HG02571 (cell line): ENCODE measurements at regions not wholly inside any gene's neighbourhood (a gene's known extent, or its start where the extent isn't known, plus 50 kb on each side); places are given as distances from the start of the nearest gene placed in this dataset.
"Not testable (repeated sequence)": the region's sequence is repeated elsewhere in the genome, so short reads cannot be mapped to it uniquely, and the experiment has no call there.

Source experiments
- ATAC-seq: cut with Tn5 transposase; IDR thresholded peaks from one replicate; pipeline ENCODE4 v1.9.1; 2021; ENCODE audit warnings: mild to moderate bottlenecking, moderate library complexity; ENCODE audit not compliant: unreplicated experiment

DNA sequence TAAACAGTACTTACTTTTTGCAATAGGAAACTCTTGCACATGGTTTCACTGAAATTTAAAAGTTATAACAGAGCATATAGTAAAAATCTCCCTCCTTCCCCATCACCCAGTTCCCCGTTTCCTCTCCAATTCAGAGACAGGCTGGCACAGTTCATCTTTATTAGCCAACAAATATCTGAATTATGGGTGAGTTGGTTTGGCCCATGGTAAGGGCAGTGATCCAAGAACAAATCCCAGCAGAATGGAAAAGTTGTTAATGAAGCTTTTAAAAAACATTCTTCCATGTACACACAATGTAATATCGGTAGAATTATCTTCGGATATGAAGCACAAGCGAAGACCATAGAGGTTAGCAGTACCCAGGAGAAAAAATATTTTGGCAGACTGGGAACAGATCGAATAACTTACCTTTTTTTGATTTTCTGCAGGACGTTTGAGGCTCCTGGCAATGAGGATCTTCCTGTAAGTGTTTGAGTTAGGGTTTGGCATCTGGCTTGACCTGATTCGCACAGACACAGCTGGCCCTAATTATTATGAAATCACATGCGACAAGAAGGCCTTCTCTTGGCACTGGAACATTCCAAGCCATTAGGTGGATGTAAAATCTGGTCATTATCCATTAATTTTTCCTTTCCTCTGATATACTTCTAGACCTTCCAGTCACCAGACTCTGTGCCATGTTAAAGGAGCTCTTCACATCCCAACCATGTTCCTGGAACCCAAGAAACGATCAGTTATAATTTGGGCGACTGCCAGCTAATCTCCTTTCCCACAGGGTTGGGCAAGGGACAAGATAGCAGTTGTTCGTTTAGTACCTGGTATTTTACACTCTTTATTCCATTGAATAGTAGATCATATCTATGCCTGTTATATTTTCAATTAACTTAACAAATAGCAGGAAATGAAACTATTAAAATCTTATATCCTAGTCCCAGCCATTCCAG lies 139.4 kb upstream of the TSC22D1 start:
- no peak for ATAC-seq

DNA sequence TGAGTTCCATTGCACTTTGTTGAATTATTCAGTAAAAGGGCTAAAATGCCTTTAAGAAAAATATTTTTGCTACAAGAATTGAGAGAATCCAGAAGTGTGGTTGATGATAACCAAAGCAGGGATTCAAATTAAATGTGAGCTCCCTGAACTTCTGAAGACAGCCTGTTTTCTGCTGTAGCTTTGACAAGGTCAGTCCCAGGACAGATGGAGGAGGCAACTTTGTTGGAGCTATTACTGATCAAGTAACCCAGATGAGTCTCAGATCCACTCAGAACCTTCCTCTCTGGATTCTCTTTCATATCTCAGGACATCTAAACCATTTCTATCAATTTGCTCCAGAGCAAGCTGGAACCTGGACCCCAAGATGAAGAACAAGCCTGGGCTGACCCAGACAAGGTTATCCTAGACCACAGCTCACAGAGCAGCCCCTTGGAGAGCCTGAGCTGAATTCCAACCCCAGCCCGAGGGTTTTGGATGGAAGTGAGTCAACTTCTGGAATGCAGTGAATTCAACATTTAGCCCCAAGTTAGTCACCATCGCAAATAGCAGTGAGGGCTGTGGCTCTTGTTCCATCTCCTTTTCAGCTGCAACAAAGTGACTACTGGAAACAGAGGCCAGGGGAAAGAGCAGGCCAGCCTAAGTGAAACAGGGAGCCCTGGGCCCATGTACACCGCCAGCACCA lies 137.8 kb upstream of the TSC22D1 start:
- ATAC-seq: no peak

DNA sequence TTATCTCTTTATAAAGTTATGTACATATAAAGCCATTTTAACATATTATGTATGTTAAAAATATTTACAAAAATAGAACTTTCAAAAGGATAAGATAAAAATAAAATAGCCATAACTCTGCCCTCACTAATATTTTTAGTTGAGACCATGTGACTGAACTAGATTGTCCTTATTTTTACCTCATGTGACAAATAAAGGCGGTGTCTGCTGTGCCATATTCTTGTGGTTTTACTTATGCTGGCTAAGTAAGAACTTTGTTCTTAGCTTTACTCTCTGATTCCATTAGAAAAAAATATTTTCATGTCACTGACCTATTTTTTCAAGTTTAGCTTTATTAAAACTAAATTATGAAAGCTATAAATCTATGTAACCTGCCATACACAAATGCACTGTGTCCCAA lies 135.6 kb upstream of the TSC22D1 start:
- ATAC-seq: no peak

DNA sequence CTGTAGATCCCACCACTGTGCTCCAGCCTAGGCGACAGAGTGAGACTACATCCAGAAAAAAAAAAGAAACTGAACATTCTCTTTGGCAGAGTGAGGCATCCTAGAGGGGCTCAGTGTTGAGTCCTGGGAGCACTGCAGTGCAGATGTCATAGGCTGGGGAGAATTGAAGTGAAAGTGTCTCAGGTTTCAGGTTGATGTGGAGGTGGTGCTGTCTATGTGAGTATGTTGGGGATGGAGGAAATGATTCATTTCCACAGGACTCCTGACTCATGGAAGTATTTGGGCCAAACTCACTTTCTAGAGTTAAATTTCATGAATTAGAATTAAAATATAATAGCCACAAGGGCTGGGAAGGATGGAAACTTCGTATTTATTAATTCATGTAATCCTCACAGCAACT lies 134.4 kb upstream of the TSC22D1 start:
- no peak for ATAC-seq

DNA sequence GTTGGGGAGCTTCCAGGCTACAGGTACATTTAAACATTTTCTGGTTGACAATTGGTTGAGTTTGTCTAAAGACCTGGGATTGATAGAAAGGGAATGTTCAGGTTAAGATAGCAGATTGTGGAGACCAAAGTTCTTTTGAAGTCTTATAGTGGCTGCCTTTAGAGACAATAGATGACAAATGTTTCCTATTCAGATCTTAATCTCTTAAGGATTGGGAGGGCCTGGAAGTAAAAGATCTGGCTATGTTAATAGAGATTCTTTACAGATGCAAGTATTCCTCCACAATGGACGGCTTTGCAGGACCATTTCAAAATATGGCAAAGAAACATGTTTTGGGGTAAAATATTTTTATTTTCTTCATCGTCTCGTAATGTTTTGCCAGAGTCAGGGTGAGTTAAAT lies 128.7 kb upstream of the TSC22D1 start:
- not testable (repeated sequence) for ATAC-seq

DNA sequence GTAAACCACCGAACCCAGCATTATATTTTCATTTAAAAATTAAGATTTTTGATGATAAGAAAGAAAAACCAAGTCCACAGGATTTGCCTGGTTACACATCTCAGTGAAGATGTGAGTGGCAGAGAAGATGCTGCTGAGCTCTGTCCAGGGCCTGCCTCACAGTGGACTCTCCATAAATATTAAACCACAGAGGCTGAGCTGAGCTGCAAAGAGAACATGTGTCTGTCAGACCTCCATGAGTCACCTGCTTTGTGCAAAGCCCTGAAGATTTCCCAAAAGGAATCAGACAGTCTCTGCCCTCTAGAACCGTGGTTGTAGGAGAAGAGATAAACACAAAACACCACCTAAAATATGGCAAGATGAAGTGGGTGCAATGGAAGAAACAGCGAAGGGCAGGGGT lies 127.2 kb upstream of the TSC22D1 start:
- no peak for ATAC-seq

DNA sequence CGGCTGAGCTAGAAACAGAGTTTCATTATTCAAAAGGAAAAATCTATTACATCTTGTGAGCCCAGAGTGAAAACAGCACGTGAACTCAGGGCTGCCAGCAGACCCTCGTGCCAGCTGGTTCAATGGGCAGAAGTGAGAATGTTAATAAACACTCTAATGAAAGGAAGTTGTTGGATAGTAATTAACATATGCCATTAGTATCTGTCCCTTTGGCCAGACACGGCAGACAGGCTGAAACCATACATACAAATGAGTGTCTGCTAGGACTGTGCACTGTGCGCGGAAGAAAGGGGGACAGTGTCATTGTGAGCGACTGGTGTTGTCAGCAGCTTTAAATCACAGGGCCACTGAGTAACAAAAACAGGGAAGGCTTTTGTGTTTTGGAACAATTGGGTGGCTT lies 121.9 kb upstream of the TSC22D1 start:
- no peak for ATAC-seq

DNA sequence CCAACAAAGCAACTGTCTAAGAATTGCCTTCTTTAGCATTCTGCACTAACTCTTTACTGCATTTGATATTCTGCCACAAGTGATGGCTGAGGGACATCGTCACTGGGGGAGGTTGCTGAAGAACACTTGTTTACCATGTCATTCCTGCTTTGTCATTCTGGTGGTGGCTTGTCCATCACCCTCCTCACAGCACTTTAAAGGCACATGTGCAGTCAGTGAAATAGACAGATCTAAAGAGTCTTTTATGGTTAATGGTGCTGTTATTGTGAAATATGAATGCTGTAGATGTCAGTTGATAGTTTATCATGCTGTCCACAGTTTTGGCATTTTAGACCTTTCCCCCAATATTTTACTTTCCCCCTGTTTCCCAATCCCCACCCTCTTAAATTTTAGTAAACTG lies 120.9 kb upstream of the TSC22D1 start:
- ATAC-seq: no peak

DNA sequence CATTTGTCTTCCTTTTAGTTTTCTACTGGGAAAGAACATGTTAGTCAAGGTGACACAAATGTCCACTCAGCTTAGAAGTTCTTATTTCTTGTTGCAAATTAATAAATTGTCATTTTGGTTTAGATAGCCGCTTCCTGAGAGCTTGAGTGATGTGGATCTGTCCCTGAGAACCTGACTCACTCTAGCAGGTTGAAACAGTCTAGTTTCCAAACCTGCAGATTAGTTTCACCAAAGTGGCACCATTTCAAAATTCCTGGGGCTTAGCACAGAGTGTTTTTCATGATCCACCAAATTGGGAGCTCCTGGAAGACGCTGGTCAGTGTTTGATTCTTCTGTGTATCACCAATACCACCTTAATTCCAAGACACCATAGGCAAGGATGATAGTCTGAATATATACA lies 119.4 kb upstream of the TSC22D1 start:
- no peak for ATAC-seq

DNA sequence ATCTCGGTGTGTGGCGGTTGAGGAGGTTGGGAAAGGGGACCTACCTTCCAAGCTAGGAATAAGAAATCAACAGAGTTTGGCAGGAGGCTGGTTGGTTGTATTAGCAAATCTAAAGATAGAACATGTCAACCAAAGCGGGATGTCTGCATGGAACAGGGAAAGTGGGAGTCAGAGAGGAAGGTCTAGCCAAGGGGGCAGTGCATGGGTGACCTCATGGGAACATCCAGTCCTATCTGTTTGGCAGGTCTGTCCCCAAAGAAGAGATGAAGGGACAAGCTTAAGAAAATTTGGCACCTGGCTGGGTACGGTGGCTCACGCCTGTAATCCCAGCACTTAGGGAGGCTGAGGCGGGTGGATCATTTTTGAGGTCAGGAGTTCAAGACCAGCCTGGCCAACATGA lies 118.7 kb upstream of the TSC22D1 start:
- no peak for ATAC-seq

DNA sequence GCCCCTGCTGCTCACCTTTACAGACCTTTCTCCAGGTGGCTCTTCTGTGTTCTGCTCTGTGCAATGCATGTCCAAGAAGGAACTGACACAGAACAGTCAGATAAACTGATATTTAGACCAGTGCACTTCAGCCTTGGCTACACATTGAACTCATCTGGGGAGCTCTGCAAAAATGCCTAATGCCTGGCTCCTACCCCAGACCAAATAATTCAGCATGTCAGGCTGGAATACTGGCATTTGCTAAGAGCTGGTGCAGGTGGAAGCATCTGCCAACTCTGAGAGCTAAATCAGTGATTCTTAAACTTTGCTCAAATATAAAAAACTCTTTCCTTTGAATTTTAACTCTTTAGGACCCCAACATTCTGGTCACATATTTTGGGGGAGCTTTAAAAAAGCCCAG lies 118.2 kb upstream of the TSC22D1 start:
- no peak for ATAC-seq

DNA sequence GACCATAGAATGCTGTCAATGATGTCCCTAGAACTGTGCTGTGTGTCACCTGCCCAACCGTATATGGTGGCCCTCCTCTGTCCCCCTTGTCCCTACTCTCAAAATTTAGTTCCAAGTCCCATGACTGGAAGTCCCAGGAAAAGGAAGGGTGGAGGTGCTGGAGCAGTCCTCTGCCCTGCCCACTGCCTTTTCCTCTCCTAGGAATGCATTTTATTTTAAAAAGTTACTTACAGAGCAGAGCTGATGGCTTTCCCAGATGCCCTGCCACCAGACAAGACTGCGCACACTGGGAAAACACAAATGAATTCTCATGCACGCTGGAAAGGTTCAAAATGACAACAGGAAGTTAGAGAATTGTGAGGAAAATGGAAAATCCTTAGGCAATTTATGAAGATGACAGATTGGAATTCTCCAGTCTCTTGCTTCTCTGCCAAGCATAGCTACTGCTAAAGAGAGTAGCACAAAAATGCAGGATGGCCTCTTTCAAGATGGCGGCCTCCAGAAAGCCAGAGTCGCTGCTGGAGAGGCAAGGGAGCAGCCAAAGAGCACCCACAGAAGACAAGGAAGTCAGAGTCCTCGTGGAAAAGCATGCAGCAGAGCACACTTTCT lies 117.1 kb upstream of the TSC22D1 start:
- ATAC-seq: no peak

DNA sequence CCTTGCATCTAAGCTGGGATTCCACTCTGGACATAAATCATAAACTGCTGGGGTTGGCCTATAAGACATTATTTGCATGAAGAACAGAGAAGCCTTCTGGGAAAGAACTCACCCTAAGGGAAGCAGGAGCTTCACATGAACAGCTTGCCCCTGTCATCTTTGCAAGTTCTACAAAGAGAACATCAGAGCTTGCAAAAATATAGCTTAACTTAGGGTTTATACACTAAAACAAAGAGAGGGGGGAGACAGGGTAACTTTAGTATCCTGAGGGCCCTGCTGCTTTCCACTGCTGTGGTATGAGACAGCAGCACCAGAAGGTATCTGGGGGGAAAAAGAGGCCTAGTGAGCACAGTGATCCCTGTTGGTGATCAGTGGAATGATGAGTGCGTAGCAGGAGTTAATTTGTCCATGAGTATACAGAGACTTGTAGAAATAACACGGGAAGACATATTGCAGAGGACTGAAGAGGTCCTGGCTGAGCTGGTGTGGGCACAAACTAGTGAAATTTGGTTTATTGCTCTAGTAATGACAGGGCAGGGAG lies 116.1 kb upstream of the TSC22D1 start:
- no peak for ATAC-seq

DNA sequence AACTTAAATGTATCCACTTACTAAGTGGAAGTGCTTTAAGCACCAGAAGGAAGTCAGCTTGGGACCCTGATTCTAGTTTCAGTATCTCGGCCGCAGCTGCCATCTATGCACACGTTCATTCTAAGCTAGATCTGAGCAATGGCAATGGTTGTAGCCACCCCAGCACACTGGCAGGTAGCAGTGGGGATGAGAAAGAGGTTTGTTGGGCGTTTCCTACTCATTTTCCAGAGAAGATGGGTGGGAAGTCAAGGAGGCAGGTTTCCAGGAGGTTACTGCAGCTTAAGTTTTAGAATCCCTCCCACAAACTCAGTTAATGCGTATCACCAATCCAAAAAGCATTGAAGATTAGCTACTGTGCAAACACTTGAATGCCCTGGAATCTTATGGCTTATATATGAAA lies 114.2 kb upstream of the TSC22D1 start:
- ATAC-seq: no peak

DNA sequence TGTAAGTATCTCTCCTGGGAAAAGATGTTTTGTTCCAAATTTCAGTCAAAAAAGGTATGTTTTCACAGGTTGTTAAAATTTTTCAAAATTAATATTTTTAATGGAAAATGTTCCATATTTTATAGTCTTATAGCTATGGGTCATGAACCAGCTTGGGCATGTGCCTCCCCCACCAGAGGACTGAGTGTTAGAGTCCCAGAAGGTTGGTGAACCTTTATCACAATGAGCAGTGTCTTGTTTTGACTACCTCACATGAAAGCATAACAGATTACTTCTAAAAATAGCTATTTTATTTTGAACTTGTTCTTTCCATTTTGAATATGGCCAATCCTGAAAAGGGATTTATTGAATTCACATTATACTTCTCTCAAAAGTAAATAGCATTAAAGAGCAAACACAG lies 112.5 kb upstream of the TSC22D1 start:
- ATAC-seq: no peak

DNA sequence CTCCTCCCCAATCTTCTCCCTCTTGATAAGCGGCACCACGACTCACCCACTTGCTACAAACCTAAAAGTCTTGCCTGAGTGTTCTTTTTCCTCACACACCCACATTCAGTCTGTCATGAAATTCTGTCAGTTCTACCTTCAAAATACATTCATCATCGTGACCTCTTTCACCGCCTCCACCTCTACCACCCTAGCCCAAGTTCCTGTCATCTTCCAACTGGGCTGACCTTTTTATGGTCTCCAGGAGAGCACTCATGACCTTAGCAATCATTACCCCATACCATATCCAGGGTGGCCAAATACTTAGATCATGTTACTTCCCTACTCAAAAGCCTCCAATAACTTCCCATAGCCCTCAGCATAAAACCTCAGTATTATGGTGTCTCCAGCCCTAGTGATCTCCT lies 110.4 kb upstream of the TSC22D1 start:
- ATAC-seq: no peak

DNA sequence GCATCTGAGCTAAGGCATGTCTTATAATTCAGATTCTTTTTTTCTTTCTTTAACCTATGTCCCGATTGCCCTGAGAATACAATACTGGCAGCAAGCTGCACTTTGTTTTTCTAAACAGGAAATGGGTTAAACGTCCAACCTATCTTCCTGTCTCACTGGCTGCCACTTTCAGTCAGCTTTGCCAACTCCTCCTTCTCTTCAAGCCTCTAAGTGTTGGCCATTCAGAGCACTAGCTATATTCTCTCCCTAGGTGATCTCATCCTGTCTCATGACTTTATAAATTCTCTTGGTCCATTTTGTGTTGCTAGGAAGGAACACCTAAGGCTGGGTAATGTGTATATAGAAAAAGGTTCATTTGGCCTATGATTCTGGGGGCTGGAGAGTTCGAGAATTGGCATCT lies 109.5 kb upstream of the TSC22D1 start:
- ATAC-seq: no peak

DNA sequence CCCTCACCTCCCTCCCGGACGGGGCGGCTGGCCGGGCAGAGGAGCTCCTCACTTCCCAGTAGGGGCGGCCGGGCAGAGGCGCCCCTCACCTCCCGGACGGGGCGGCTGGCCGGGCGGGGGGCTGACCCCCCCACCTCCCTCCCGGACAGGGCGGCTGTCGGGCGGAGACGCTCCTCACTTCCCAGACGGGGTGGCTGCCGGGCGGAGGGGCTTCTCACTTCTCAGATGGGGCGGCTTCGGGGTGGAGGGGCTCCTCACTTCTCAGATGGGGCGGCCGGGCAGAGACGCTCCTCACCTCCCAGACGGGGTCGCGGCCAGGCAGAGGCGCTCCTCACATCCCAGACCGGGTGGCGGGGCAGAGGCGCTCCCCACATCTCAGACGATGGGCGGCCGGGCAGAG lies 106.3 kb upstream of the TSC22D1 start:
- ATAC-seq: not testable (repeated sequence)

DNA sequence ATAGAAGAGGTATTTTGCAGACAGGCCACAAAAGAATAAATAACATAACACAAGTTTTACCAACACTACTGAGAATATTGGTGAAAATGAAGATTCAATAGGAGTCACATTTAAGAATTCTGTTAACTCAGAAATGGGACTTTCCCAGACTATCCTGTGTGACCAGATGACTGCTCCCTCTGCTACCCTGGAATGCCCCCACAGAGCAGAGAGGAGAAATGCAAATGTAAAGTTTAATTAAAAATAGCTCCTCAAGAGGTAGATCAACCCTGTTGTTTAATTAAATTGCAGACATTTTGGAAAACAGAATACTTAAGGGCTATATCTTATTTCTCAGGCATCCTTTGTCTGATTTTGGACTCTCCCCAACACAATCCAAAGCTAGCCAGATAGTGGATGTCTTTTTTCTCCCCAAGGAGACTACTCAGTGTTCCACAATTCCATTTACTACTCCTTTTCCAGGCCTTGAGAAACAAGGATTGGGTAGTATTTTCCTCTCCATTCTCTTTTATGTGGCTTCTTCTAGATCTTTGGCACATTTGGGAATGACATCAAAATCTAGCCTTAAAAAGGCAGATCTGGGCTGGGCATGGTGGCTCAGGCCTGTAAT lies 104.7 kb upstream of the TSC22D1 start:
- no peak for ATAC-seq

DNA sequence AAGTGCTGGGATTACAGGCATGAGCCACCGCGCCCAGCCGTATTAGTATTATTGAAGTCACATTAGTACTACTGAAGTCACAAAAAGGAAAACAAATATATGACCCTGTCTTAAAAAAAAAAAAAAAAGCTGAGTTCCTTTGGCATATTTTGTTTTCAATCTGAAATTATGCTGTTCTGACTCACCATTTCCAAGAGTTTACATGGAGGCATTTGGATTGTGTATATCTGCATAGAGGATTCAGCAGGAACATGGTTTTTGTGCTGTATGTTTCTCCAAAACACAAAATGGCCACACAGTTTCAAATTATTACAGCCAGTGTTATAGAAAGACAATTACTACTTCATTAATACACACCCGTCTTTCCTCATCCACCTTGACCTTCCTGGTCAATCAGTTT lies 103.5 kb upstream of the TSC22D1 start:
- no peak for ATAC-seq

DNA sequence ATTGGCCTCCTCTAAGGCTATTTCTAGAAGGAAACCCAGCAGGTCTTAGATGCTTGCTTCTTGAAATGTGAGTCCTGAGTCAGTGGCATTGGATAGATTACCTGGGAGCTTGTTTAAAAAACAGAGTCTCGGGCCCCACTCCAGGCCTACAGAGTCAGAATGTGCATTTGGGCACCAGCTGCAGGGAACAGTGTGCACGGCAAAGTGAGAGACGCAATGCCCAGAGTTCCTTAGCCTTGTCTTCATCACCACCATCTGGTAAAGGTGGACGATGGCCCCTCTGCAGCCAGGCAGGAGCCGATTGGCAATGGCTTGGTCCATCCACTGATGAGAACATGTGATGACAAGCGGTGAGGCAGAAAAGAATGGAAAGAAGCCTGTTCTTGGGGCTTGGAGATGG lies 102.1 kb upstream of the TSC22D1 start:
- no peak for ATAC-seq
